Ishikawa (cell line): ENCODE measurements at regions not wholly inside any gene's neighbourhood (a gene's known extent, or its start where the extent isn't known, plus 50 kb on each side); places are given as distances from the start of the nearest gene placed in this dataset.

ENCODE experiments used
- CEBPB ChIP-seq: IDR thresholded peaks from 2 replicates; pipeline ENCODE4 v1.6.1; 2012
- CREB1 ChIP-seq: IDR thresholded peaks from 2 replicates; pipeline ENCODE4 v1.6.1; 2012; ENCODE audit warnings: low read depth
- EGR1 ChIP-seq: IDR thresholded peaks from 2 replicates; pipeline ENCODE4 v1.6.1; 2012
- EP300 ChIP-seq: IDR thresholded peaks from 2 replicates; pipeline ENCODE4 v1.6.1; 2012; ENCODE audit warnings: borderline replicate concordance
- FOXM1 ChIP-seq: IDR thresholded peaks from 2 replicates; pipeline ENCODE4 v1.6.1; 2012; ENCODE audit warnings: low read depth, borderline replicate concordance
- NFIC ChIP-seq: IDR thresholded peaks from 2 replicates; pipeline ENCODE4 v1.6.1; 2012
- RAD21 ChIP-seq: IDR thresholded peaks from 2 replicates; pipeline ENCODE4 v1.6.1; 2012; ENCODE audit warnings: low read depth
- TAF1 ChIP-seq: IDR thresholded peaks from 2 replicates; pipeline ENCODE4 v1.6.1; 2012; ENCODE audit warnings: low read depth, mild to moderate bottlenecking
- TCF12 ChIP-seq: IDR thresholded peaks from 2 replicates; pipeline ENCODE4 v1.6.1; 2012; ENCODE audit warnings: low read depth
- TEAD4 ChIP-seq: IDR thresholded peaks from 2 replicates; pipeline ENCODE4 v1.6.1; 2012
- YY1 ChIP-seq: IDR thresholded peaks from 2 replicates; pipeline ENCODE4 v1.6.1; 2012; ENCODE audit warnings: low read depth
- ZBTB7A ChIP-seq: IDR thresholded peaks from 2 replicates; pipeline ENCODE4 v1.6.1; 2012; ENCODE audit warnings: low read depth
- TF ChIP-seq, protein P1 (sequence below): IDR thresholded peaks from 2 replicates; pipeline ENCODE4 v1.6.1; 2012
- TF ChIP-seq, protein P2 (sequence below): IDR thresholded peaks from 2 replicates; pipeline ENCODE4 v1.6.1; 2012; ENCODE audit warnings: low read depth, mild to moderate bottlenecking
- TF ChIP-seq, protein P3 (sequence below): IDR thresholded peaks from 2 replicates; pipeline ENCODE4 v1.6.1; 2012

DNA sequence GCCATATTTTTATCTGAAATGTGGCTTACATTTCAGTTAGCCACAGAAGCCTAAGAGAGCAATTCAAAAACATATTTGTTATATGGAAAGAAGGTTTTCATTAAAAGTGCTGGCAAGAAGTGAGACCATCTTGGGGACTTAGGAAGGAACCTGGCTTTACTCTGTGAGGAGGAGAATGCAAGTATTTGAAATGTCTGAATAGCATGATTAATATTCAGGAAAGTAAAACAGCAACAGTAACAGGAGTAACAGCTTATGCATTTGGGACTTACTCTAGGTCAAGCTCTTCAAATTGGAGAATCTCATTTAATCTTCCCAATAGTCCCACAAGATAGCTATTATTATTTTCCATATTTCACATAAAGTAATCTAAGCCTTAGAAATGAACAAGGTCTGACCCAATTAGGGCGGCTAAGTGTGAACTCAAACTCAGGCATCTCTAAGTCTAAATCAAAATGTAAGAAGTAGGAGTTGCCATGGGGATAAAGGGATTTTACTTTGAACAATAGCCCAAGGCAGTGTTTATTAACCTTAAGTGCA is 816.5 kb downstream of the BCKDHB start:
- TF ChIP-seq EGR1: no peak
- TF ChIP-seq TCF12: no peak
- TF ChIP-seq ZBTB7A: no peak
- no peak for TF ChIP-seq YY1
- TF ChIP-seq NFIC: no peak

DNA sequence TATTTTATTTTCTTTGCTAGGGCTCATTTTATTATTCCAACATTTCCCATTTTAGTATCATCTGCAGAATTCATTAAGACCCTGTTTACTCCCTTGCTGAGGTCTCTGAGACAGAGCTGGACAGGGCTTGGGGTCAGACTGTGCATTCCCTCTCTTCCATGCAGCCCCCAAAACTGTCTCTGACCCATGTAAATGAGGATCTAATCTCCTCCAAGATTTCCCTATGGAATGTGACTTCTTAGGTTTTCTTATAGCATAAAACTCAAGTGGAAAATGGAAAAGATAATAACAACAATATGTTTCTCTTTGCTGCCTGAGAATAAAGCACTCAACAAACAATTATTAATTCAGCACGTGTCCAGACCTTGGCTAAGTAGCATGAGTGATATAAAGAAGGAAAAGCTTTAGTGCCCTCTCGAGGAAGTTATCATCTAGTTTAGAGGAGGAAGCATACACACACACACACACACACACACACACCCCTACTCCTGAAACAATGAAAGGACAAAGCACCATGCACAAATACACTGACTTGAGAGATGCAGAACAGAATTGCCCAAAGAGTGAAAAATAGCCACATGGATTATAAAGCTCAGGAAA is 815.5 kb downstream of the BCKDHB start:
- TF ChIP-seq RAD21 (no peak), TCF12 (no peak), YY1 (no peak), TAF1 (no peak), TEAD4 (no peak), CEBPB (no peak), EP300 (no peak), NFIC (no peak), EGR1 (no peak), CREB1 (no peak)
- TF ChIP-seq, protein P1, sequence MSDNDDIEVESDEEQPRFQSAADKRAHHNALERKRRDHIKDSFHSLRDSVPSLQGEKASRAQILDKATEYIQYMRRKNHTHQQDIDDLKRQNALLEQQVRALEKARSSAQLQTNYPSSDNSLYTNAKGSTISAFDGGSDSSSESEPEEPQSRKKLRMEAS: no peak

DNA sequence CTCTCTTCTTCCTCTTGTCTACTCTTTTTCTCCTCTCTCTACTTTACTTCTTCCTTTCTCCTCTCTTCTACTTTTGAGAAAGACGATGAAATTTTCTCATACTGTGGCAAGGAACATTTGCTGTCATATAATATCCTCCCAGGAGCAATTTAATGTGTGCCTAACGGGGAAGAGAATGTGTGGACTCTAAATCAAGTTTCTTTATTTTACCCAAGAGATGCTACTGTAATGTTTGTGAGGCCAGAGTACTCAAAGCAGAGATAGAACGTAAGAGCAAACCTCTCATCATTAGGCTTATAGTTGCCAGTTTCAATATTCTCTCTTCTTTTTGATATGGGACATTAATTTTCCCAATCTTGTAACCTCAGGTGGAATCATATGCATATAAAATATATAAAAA is 801.4 kb downstream of the BCKDHB start:
- TF ChIP-seq FOXM1 (no peak), EGR1 (no peak), NFIC (no peak), TCF12 (no peak)

DNA sequence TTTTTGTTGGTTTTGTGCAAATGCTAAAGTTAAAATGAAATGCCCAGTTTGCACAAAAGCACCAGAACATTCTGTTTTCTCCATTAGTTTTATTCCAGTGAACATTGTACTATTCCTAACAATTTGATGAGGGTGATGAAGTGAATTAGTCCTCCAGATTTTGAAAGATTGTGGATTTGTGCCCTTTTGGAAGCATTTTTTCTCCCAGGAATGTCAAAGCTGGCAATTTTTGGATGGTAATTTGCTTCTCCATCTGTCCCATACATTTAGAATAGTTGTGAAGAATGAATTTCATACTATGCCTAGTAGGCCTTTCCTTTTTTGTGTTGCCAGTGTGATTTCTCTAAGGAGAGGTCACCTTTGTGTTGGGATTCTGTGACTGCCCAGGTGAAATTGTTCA is 797.2 kb downstream of the BCKDHB start:
- TF ChIP-seq CEBPB (no peak), YY1 (no peak), TCF12 (no peak), CREB1 (no peak), RAD21 (no peak), NFIC (no peak), EP300 (no peak), FOXM1 (no peak)
- TF ChIP-seq, protein P2, sequence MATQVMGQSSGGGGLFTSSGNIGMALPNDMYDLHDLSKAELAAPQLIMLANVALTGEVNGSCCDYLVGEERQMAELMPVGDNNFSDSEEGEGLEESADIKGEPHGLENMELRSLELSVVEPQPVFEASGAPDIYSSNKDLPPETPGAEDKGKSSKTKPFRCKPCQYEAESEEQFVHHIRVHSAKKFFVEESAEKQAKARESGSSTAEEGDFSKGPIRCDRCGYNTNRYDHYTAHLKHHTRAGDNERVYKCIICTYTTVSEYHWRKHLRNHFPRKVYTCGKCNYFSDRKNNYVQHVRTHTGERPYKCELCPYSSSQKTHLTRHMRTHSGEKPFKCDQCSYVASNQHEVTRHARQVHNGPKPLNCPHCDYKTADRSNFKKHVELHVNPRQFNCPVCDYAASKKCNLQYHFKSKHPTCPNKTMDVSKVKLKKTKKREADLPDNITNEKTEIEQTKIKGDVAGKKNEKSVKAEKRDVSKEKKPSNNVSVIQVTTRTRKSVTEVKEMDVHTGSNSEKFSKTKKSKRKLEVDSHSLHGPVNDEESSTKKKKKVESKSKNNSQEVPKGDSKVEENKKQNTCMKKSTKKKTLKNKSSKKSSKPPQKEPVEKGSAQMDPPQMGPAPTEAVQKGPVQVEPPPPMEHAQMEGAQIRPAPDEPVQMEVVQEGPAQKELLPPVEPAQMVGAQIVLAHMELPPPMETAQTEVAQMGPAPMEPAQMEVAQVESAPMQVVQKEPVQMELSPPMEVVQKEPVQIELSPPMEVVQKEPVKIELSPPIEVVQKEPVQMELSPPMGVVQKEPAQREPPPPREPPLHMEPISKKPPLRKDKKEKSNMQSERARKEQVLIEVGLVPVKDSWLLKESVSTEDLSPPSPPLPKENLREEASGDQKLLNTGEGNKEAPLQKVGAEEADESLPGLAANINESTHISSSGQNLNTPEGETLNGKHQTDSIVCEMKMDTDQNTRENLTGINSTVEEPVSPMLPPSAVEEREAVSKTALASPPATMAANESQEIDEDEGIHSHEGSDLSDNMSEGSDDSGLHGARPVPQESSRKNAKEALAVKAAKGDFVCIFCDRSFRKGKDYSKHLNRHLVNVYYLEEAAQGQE: no peak
- TF ChIP-seq, protein P3, sequence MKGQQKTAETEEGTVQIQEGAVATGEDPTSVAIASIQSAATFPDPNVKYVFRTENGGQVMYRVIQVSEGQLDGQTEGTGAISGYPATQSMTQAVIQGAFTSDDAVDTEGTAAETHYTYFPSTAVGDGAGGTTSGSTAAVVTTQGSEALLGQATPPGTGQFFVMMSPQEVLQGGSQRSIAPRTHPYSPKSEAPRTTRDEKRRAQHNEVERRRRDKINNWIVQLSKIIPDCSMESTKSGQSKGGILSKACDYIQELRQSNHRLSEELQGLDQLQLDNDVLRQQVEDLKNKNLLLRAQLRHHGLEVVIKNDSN: no peak

DNA sequence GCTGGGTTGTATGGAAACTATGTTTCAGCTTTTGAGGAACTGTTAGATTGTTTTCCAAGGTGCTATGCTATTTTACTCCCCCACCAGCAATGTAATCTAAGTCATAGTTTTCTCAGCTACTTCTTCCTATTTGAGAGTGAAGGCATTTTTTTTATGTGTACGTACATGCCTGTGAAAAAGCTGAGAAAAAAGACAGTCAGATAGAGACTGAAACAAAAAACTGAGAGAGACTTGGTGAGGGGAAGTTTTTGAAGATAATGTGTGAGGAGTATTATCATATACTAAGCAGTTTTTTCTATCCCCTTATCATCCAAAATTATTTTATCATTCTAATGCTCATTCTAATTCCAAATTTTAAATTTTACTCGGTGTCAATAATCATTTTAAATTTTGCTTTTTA is 780.0 kb downstream of the BCKDHB start:
- TF ChIP-seq, protein P2: no peak
- TF ChIP-seq TAF1 (no peak), EP300 (no peak), TCF12 (no peak), TEAD4 (no peak), RAD21 (no peak)
- TF ChIP-seq, protein P3: no peak

DNA sequence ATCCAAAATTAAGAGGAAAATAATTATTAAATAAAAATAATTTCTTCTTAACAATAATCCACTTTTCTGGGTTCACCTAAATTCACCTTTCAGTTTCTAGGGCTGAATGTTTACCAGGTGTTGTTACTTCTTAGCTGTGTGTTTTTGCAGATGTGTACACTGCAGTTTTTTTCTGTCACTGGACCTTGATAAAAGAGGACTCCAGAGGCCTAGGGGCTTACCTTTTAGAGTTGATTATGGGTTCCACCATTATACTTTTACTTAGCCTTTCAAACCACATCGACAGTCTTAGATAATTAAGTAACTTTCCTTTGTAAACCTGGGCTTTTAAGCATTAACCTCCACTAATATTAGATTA is 766.5 kb downstream of the BCKDHB start:
- TF ChIP-seq TAF1 (no peak), EP300 (no peak), NFIC (no peak), CREB1 (no peak), TCF12 (no peak), CEBPB (no peak), RAD21 (no peak), TEAD4 (no peak), EGR1 (no peak), FOXM1 (no peak), YY1 (no peak), ZBTB7A (no peak)
- TF ChIP-seq, protein P3: no peak
- TF ChIP-seq, protein P2: no peak
- TF ChIP-seq, protein P1: no peak
